Left ventricle myocardium inferior (tissue), 1 donor: ENCODE measurements at regions not wholly inside any gene's neighbourhood (a gene's known extent, or its start where the extent isn't known, plus 50 kb on each side); places are given as distances from the start of the nearest gene placed in this dataset.
"Not testable (repeated sequence)": the region's sequence is repeated elsewhere in the genome, so short reads cannot be mapped to it uniquely, and the experiment has no call there.

ENCODE experiments used
- DNase-seq: peaks from one replicate; pipeline ENCODE4 v3.0.0-alpha.2; 2020
- H3K27ac ChIP-seq: fragments of 200-600 bp; replicated peaks from 2 replicates; pipeline ENCODE4 v1.8.0; 2021
- H3K27me3 ChIP-seq: fragments of 200-600 bp; 2 replicates; pipeline ENCODE4 v1.8.0; 2021; ENCODE audit warnings: low read depth
- H3K36me3 ChIP-seq: fragments of 200-600 bp; 2 replicates; pipeline ENCODE4 v1.8.0; 2021
- H3K4me1 ChIP-seq: fragments of 200-600 bp; 2 replicates; pipeline ENCODE4 v1.8.0; 2021
- H3K4me3 ChIP-seq: fragments of 200-600 bp; 2 replicates; pipeline ENCODE4 v1.8.0; 2021; ENCODE audit warnings: mild to moderate bottlenecking, moderate library complexity
- H3K9me3 ChIP-seq: fragments of 200-600 bp; replicated peaks from 2 replicates; pipeline ENCODE4 v1.8.0; 2021
- CTCF ChIP-seq: fragments of 200-600 bp; IDR thresholded peaks from 2 replicates; pipeline ENCODE4 v1.8.0; 2021; ENCODE audit warnings: antibody characterized with exemption, mild to moderate bottlenecking, borderline replicate concordance
- intact Hi-C: fragments of 100-400 bp; cut with micrococcal nuclease; formaldehyde crosslinking; loops from one replicate; pipeline ENCODE4 v1.11.0; 2022
- donor health status: DM: no; HTN: yes; CAD: no; lungs with severe emphysema.

- intact Hi-C loops = no loop called here
- peak overlapping the region; percentile 67 for H3K27ac ChIP-seq
- peak; percentile 33 for DNase-seq
- no peak overlapping the region for H3K4me3 ChIP-seq
- H3K9me3 ChIP-seq = peaks cover 6% of the 10 kb centered on the region
- no peak for TF ChIP-seq CTCF
- H3K4me1 ChIP-seq = no peaks in the 10 kb centered on the region
- no peaks in the 10 kb centered on the region for H3K27me3 ChIP-seq
- H3K36me3 ChIP-seq = no peaks in the 10 kb centered on the region
Measured at GRCh38 chr14:80278293-80279023, 67.2 kb upstream of the DIO2 start.

GRCh38 chr14:80275208-80275850 is 64.0 kb upstream of the DIO2 start:
- no peak for DNase-seq
- H3K4me3 ChIP-seq = no peak overlapping the region
- H3K36me3 ChIP-seq = no peaks in the 10 kb centered on the region
- H3K4me1 ChIP-seq = no peaks in the 10 kb centered on the region
- no peaks in the 10 kb centered on the region for H3K27me3 ChIP-seq
- no peaks in the 10 kb centered on the region for H3K9me3 ChIP-seq
- intact Hi-C loops = no loop called here
- no peak for TF ChIP-seq CTCF
- no peak overlapping the region for H3K27ac ChIP-seq

- H3K27ac ChIP-seq, H3K36me3 ChIP-seq, DNase-seq, H3K9me3 ChIP-seq, H3K27me3 ChIP-seq, H3K4me1 ChIP-seq, H3K4me3 ChIP-seq, intact Hi-C loops: not testable (repeated sequence)
Measured at GRCh38 chr14:80274310-80274709, 63.0 kb upstream of the DIO2 start.

GRCh38 chr14:80271389-80271788 is 60.1 kb upstream of the DIO2 start:
- no peak for TF ChIP-seq CTCF
- Histone ChIP-seq H3K4me3 (no peak overlapping the region), H3K27me3 (no peaks in the 10 kb centered on the region), H3K4me1 (no peaks in the 10 kb centered on the region), H3K9me3 (no peaks in the 10 kb centered on the region), H3K27ac (no peak overlapping the region), H3K36me3 (no peaks in the 10 kb centered on the region)
- intact Hi-C loops = no loop called here
- DNase-seq = no peak

GRCh38 chr14:80269353-80269925 is 58.1 kb upstream of the DIO2 start:
- TF ChIP-seq CTCF = no peak
- Histone ChIP-seq H3K9me3 (no peaks in the 10 kb centered on the region), H3K27ac (no peak overlapping the region), H3K4me1 (no peaks in the 10 kb centered on the region), H3K4me3 (no peak overlapping the region), H3K27me3 (no peaks in the 10 kb centered on the region), H3K36me3 (no peaks in the 10 kb centered on the region)
- intact Hi-C loops = no loop called here
- DNase-seq = no peak

GRCh38 chr14:80266930-80267329 is 55.6 kb upstream of the DIO2 start:
- no peak for DNase-seq
- no peak overlapping the region for H3K27ac ChIP-seq
- H3K4me1 ChIP-seq = no peaks in the 10 kb centered on the region
- H3K4me3 ChIP-seq = no peak overlapping the region
- intact Hi-C loops = no loop called here
- H3K27me3 ChIP-seq = no peaks in the 10 kb centered on the region
- TF ChIP-seq CTCF = no peak
- H3K36me3 ChIP-seq = no peaks in the 10 kb centered on the region
- no peaks in the 10 kb centered on the region for H3K9me3 ChIP-seq
